AG04450 (cell line): ENCODE measurements at regions not wholly inside any gene's neighbourhood (a gene's known extent, or its start where the extent isn't known, plus 50 kb on each side); places are given as distances from the start of the nearest gene placed in this dataset.

Source experiments
- CTCF ChIA-PET: fragments of 300-600, 350-600 bp; formaldehyde crosslinking; extraction: SDS; loops from one replicate; lab custom pipeline; 2022; ENCODE audit warnings: antibody characterized with exemption, inconsistent platforms; lab: Charles Lee
- POLR2A ChIA-PET: fragments of 350-600 bp; formaldehyde crosslinking; extraction: SDS; loops from one replicate; lab custom pipeline; 2021; ENCODE audit warnings: antibody characterized with exemption, inconsistent platforms; lab: Yijun Ruan, JAX
- DNase-seq: peaks from one replicate; pipeline ENCODE4 v3.0.0-alpha.2; 2011; ENCODE audit warnings: low read depth, low spot score
- H3K27ac ChIP-seq: one replicate; pipeline ENCODE4 v1.5.1; 2012; ENCODE audit warnings: low read depth, low read length, control low read depth
- H3K27me3 ChIP-seq: one replicate; pipeline ENCODE4 v1.6.0; 2012; ENCODE audit warnings: low read length; ENCODE audit not compliant: control insufficient read depth, insufficient read depth
- H3K4me3 ChIP-seq: 2 replicates; pipeline ENCODE4 v1.5.1; 2011; ENCODE audit warnings: mild to moderate bottlenecking, low read depth, low read length, control low read depth
- H3K9me3 ChIP-seq: 2 replicates; pipeline ENCODE4 v1.5.1; 2012; ENCODE audit warnings: low read length; ENCODE audit not compliant: control insufficient read depth, insufficient read depth
- CTCF ChIP-seq: IDR thresholded peaks from 2 replicates; pipeline ENCODE4 v1.5.1; 2011; ENCODE audit warnings: low read depth, low read length, control low read depth, inconsistent platforms

GRCh38 chr2:13103778-13104493 is 387.2 kb downstream of the TRIB2 start:
- no peak for DNase-seq
- no peak for TF ChIP-seq CTCF
- ChIA-PET CTCF (no interaction called here), POLR2A (no interaction called here)
- Histone ChIP-seq H3K4me3 (no peak overlapping the region), H3K27me3 (no peaks in the 10 kb centered on the region), H3K9me3 (no peaks in the 10 kb centered on the region), H3K27ac (no peak overlapping the region)

- Histone ChIP-seq H3K27ac (no peak overlapping the region), H3K27me3 (no peaks in the 10 kb centered on the region), H3K4me3 (no peak overlapping the region), H3K9me3 (no peaks in the 10 kb centered on the region)
- no peak for TF ChIP-seq CTCF
- DNase-seq, result no peak
- ChIA-PET POLR2A (no interaction called here), CTCF (no interaction called here)
Observed at GRCh38 chr2:13104723-13105122, 388.0 kb downstream of the TRIB2 start.

GRCh38 chr2:13106302-13106701 is 389.6 kb downstream of the TRIB2 start:
- no peaks in the 10 kb centered on the region for H3K27me3 ChIP-seq
- H3K4me3 ChIP-seq, result no peak overlapping the region
- ChIA-PET CTCF (no interaction called here), POLR2A (no interaction called here)
- DNase-seq, result no peak
- no peak for TF ChIP-seq CTCF
- no peaks in the 10 kb centered on the region for H3K9me3 ChIP-seq
- no peak overlapping the region for H3K27ac ChIP-seq

- ChIA-PET CTCF (no interaction called here), POLR2A (no interaction called here)
- no peak overlapping the region for H3K4me3 ChIP-seq
- no peaks in the 10 kb centered on the region for H3K9me3 ChIP-seq
- no peak overlapping the region for H3K27ac ChIP-seq
- H3K27me3 ChIP-seq, result no peaks in the 10 kb centered on the region
- no peak for TF ChIP-seq CTCF
- no peak for DNase-seq
Observed at GRCh38 chr2:13109516-13109915, 392.8 kb downstream of the TRIB2 start.

GRCh38 chr2:13110825-13111224 is 394.1 kb downstream of the TRIB2 start:
- no peak overlapping the region for H3K27ac ChIP-seq
- no peak for TF ChIP-seq CTCF
- H3K9me3 ChIP-seq, result no peaks in the 10 kb centered on the region
- no peaks in the 10 kb centered on the region for H3K27me3 ChIP-seq
- POLR2A ChIA-PET, result no interaction called here
- CTCF ChIA-PET, result no interaction called here
- no peak for DNase-seq
- no peak overlapping the region for H3K4me3 ChIP-seq
